Heart left ventricle (tissue), 13 donors: ENCODE measurements at regions not wholly inside any gene's neighbourhood (a gene's known extent, or its start where the extent isn't known, plus 50 kb on each side); places are given as distances from the start of the nearest gene placed in this dataset.

Experiments used
- CTCF ChIP-seq, 12 donors: fragments of 200-600 bp; sonication (generic) in 4 of 12; IDR thresholded peaks; one replicate each; pipeline versions ENCODE4 v1.5.0 to v1.8.0; 2018 to 2022; ENCODE audit warnings: antibody characterized with exemption in 12 of 12, mild to moderate bottlenecking in 5 of 12
- POLR2A ChIP-seq, 2 donors: fragments of 450-650 bp; IDR thresholded peaks; one replicate each; pipeline ENCODE4 v1.6.1; 2017; ENCODE audit warnings: antibody characterized with exemption in 2 of 2, mild to moderate bottlenecking in 2 of 2, moderate library complexity in 2 of 2
- donor health status: ischemic (EF 13 %, LVEDD 7.1; RV severe dilation, severe dysfunction).
- donor health status: DM: no; HTN: yes; CAD: no.
- donor health status: DM: no; HTN: no; CAD: no.
- donor health status: ischemic (EF 25% LVEDD 6.9; RV normal size, moderate dysfunction).
- donor health status: ischemic (EF 25% LVEDD 5.7; RV mildly dilated, moderate dysfunction).
- donor health status: ischemic (EF 35%, LVEDD 5.7; RV mildly dilated, moderate dysfunction).
- donor health status: nonischemic (EF 11% LVEDD 7.7; RV severe dilation, severe dysfunction).
- donor health status: DM: yes; HTN: yes; CAD: no.
- donor health status: PGD.
- donor health status: ischemic (EF 29% LVEDD 5.4; RV normal size, mild dysfunction).
- donor health status: nonischemic (EF 23%, LVEDD 6.1; RV moderate dilation, normal function).

- no peak for TF ChIP-seq CTCF (IDR thresholded peaks at IDR 0.05)
- no peak for TF ChIP-seq POLR2A (IDR thresholded peaks at IDR 0.05)
Observed at GRCh38 chr11:122186439-122187080, 70.5 kb upstream of the BLID start.
